ENCODE measurements at regions not wholly inside any gene's neighbourhood (a gene's known extent, or its start where the extent isn't known, plus 50 kb on each side); places are given as distances from the start of the nearest gene placed in this dataset.

GRCh38 chr9:79087133-79087532, 484.6 kb upstream of the TLE4 start:
- no peak for TF ChIP-seq POLR2AphosphoS5 (IDR thresholded peaks at IDR 0.05; ENCODE audit: insufficient read depth, low read depth, low read length)
- TF ChIP-seq, protein P1, sequence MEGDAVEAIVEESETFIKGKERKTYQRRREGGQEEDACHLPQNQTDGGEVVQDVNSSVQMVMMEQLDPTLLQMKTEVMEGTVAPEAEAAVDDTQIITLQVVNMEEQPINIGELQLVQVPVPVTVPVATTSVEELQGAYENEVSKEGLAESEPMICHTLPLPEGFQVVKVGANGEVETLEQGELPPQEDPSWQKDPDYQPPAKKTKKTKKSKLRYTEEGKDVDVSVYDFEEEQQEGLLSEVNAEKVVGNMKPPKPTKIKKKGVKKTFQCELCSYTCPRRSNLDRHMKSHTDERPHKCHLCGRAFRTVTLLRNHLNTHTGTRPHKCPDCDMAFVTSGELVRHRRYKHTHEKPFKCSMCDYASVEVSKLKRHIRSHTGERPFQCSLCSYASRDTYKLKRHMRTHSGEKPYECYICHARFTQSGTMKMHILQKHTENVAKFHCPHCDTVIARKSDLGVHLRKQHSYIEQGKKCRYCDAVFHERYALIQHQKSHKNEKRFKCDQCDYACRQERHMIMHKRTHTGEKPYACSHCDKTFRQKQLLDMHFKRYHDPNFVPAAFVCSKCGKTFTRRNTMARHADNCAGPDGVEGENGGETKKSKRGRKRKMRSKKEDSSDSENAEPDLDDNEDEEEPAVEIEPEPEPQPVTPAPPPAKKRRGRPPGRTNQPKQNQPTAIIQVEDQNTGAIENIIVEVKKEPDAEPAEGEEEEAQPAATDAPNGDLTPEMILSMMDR (IDR thresholded peaks at IDR 0.05; ENCODE audit: extremely low read depth in 1 of 2, insufficient read depth in 1 of 2, low read depth in 1 of 2, low read length in 2 of 2), result no peak
- no peak for TF ChIP-seq EZH2 (IDR thresholded peaks at IDR 0.05; ENCODE audit: borderline replicate concordance, low read depth, low read length, severe bottlenecking)
- TF ChIP-seq POLR2A (IDR thresholded peaks at IDR 0.05; ENCODE audit: low read depth, low read length), result no peak
- TF ChIP-seq MAX (IDR thresholded peaks at IDR 0.05; ENCODE audit: insufficient read depth, insufficient read length), result no peak
- no peak for TF ChIP-seq MYC (IDR thresholded peaks at IDR 0.05; ENCODE audit: low read depth, low read length)
